Parathyroid adenoma (tissue), 2 donors: ENCODE measurements at regions not wholly inside any gene's neighbourhood (a gene's known extent, or its start where the extent isn't known, plus 50 kb on each side); places are given as distances from the start of the nearest gene placed in this dataset.

Experiments
- H2AFZ ChIP-seq: fragments of 300-600 bp; sonication (generic); one replicate; pipeline ENCODE4 v1.7.0; 2017; ENCODE audit warnings: antibody characterized with exemption, mild to moderate bottlenecking
- H3K27ac ChIP-seq: fragments of 300-600 bp; sonication (generic); one replicate; pipeline ENCODE4 v1.7.0; 2017
- H3K27me3 ChIP-seq: fragments of 300-600 bp; sonication (generic); one replicate; pipeline ENCODE4 v1.7.0; 2017; ENCODE audit warnings: low read length; ENCODE audit not compliant: control insufficient read depth, insufficient read depth
- H3K36me3 ChIP-seq: fragments of 300-600 bp; sonication (generic); one replicate; pipeline ENCODE4 v1.7.0; 2017; ENCODE audit warnings: low read length; ENCODE audit not compliant: control insufficient read depth, insufficient read depth
- H3K4me1 ChIP-seq: fragments of 300-600 bp; sonication (generic); one replicate; pipeline ENCODE4 v1.7.0; 2017; ENCODE audit warnings: control low read depth
- H3K4me2 ChIP-seq: fragments of 300-600 bp; sonication (generic); one replicate; pipeline ENCODE4 v1.7.0; 2017; ENCODE audit warnings: low read length
- H3K4me3 ChIP-seq: fragments of 300-600 bp; sonication (generic); one replicate; pipeline ENCODE4 v1.7.0; 2017; ENCODE audit warnings: low read depth, low read length
- H3K79me2 ChIP-seq: fragments of 300-600 bp; sonication (generic); one replicate; pipeline ENCODE4 v1.7.0; 2017; ENCODE audit warnings: control low read depth
- H3K9ac ChIP-seq: fragments of 300-600 bp; sonication (generic); one replicate; pipeline ENCODE4 v1.7.0; 2017; ENCODE audit warnings: mild to moderate bottlenecking
- H3K9me3 ChIP-seq: fragments of 300-600 bp; sonication (generic); one replicate; pipeline ENCODE4 v1.7.0; 2017; ENCODE audit warnings: low read length; ENCODE audit not compliant: control insufficient read depth
- CTCF ChIP-seq: fragments of 300-600 bp; sonication (generic); IDR thresholded peaks from one replicate; pipeline ENCODE4 v1.7.0; 2017; ENCODE audit warnings: antibody characterized with exemption, mild to moderate bottlenecking
- donor health status: primary hyperparathyroidism.

- H3K36me3 ChIP-seq: no peaks in the 10 kb centered on the region
- H3K9ac ChIP-seq: no peak overlapping the region
- no peak overlapping the region for H3K27ac ChIP-seq
- no peak overlapping the region for H3K4me3 ChIP-seq
- TF ChIP-seq CTCF: no peak
- no peaks in the 10 kb centered on the region for H3K9me3 ChIP-seq
- H3K79me2 ChIP-seq: no peaks in the 10 kb centered on the region
- no peak overlapping the region for H2AFZ ChIP-seq
- no peaks in the 10 kb centered on the region for H3K4me1 ChIP-seq
- no peak overlapping the region for H3K4me2 ChIP-seq
- H3K27me3 ChIP-seq: no peaks in the 10 kb centered on the region
Observed at GRCh38 chr17:71881581-71881980, 239.2 kb upstream of the SOX9 start.

- Histone ChIP-seq H3K36me3 (no peaks in the 10 kb centered on the region), H3K9ac (no peak overlapping the region), H3K79me2 (no peaks in the 10 kb centered on the region), H3K4me2 (no peak overlapping the region), H3K27ac (no peak overlapping the region), H3K27me3 (no peaks in the 10 kb centered on the region), H3K4me1 (no peaks in the 10 kb centered on the region), H3K4me3 (no peak overlapping the region), H3K9me3 (no peaks in the 10 kb centered on the region), H2AFZ (no peak overlapping the region)
- no peak for TF ChIP-seq CTCF
Observed at GRCh38 chr17:71883258-71883657, 237.6 kb upstream of the SOX9 start.

GRCh38 chr17:71883845-71884244, 237.0 kb upstream of the SOX9 start:
- Histone ChIP-seq H3K4me2 (no peak overlapping the region), H3K27me3 (no peaks in the 10 kb centered on the region), H2AFZ (no peak overlapping the region), H3K27ac (no peak overlapping the region), H3K79me2 (no peaks in the 10 kb centered on the region), H3K9ac (no peak overlapping the region), H3K4me3 (no peak overlapping the region), H3K36me3 (no peaks in the 10 kb centered on the region), H3K4me1 (no peaks in the 10 kb centered on the region), H3K9me3 (no peaks in the 10 kb centered on the region)
- TF ChIP-seq CTCF: no peak

- Histone ChIP-seq H3K36me3 (no peaks in the 10 kb centered on the region), H3K27ac (no peak overlapping the region), H3K4me3 (no peak overlapping the region), H3K9me3 (no peaks in the 10 kb centered on the region), H3K79me2 (no peaks in the 10 kb centered on the region), H3K4me2 (no peak overlapping the region), H3K27me3 (no peaks in the 10 kb centered on the region), H3K4me1 (no peaks in the 10 kb centered on the region), H3K9ac (no peak overlapping the region), H2AFZ (no peak overlapping the region)
- no peak for TF ChIP-seq CTCF
Observed at GRCh38 chr17:71885662-71886061, 235.2 kb upstream of the SOX9 start.

GRCh38 chr17:71899317-71899716, 221.5 kb upstream of the SOX9 start:
- Histone ChIP-seq H3K4me1 (no peaks in the 10 kb centered on the region), H3K79me2 (no peaks in the 10 kb centered on the region), H3K4me3 (no peak overlapping the region), H3K36me3 (no peaks in the 10 kb centered on the region), H3K4me2 (no peak overlapping the region), H3K9ac (no peak overlapping the region), H3K27ac (no peak overlapping the region), H3K9me3 (no peaks in the 10 kb centered on the region), H2AFZ (no peak overlapping the region), H3K27me3 (no peaks in the 10 kb centered on the region)
- no peak for TF ChIP-seq CTCF
